Nephron (organoid): ENCODE measurements at regions not wholly inside any gene's neighbourhood (a gene's known extent, or its start where the extent isn't known, plus 50 kb on each side); places are given as distances from the start of the nearest gene placed in this dataset.
"Not testable (repeated sequence)": the region's sequence is repeated elsewhere in the genome, so short reads cannot be mapped to it uniquely, and the experiment has no call there.

ENCODE experiments used
- H3K27ac Mint-ChIP-seq, 3 experiments: 2 replicates each; pipeline ENCODE4 v1.8.0; 2020; ENCODE audit warnings: mixed read lengths in 3 of 3, mild to moderate bottlenecking in 2 of 3, moderate library complexity in 1 of 3
- H3K27me3 Mint-ChIP-seq: 2 replicates; pipeline ENCODE4 v1.8.0; 2021; ENCODE audit warnings: low read depth, mild to moderate bottlenecking, moderate library complexity, mixed read lengths
- H3K36me3 Mint-ChIP-seq: 2 replicates; pipeline ENCODE4 v1.8.0; 2020; ENCODE audit warnings: low read depth, mixed read lengths
- H3K4me1 Mint-ChIP-seq: 2 replicates; pipeline ENCODE4 v1.8.0; 2020; ENCODE audit warnings: mixed read lengths
- H3K4me3 Mint-ChIP-seq, 3 experiments: 2 replicates each; pipeline ENCODE4 v1.8.0; 2020; ENCODE audit warnings: mild to moderate bottlenecking in 3 of 3, mixed read lengths in 3 of 3, moderate library complexity in 2 of 3
- H3K9me3 Mint-ChIP-seq: 2 replicates; pipeline ENCODE4 v1.8.0; 2020; ENCODE audit warnings: mixed read lengths
- CTCF ChIP-seq, 3 experiments: fragments of 200-600 bp; sonication (generic); IDR thresholded peaks; one replicate each; pipeline ENCODE4 v1.5.0; 2021; ENCODE audit warnings: antibody characterized with exemption in 3 of 3; ENCODE audit not compliant: unreplicated experiment in 3 of 3

- H3K9me3 Mint-ChIP-seq, result peaks cover 3% of the 10 kb centered on the region
- peaks cover 84% of the 10 kb centered on the region for H3K4me1 Mint-ChIP-seq
- H3K27ac Mint-ChIP-seq, result peak overlapping the region; percentile 52 to 76 (median 67)
- H3K4me3 Mint-ChIP-seq, result peak overlapping the region in 1 of 3 experiments; percentile 48
- TF ChIP-seq CTCF (IDR thresholded peaks at IDR 0.05; ENCODE audit: unreplicated experiment in 3 of 3), result no peak
- H3K27me3 Mint-ChIP-seq, result peaks cover 22% of the 10 kb centered on the region
- H3K36me3 Mint-ChIP-seq, result no peaks in the 10 kb centered on the region
These were observed 72.5 kb downstream of the ACTL7B start for GRCh38 chr9:108783326-108783725.

GRCh38 chr9:108780942-108781734 is 74.6 kb downstream of the ACTL7B start:
- Mint-ChIP-seq H3K4me1 (peaks cover 88% of the 10 kb centered on the region), H3K36me3 (no peaks in the 10 kb centered on the region), H3K9me3 (no peaks in the 10 kb centered on the region), H3K27ac (peak overlapping the region in 2 of 3 experiments; percentile 70 to 84), H3K27me3 (peaks cover 29% of the 10 kb centered on the region), H3K4me3 (peak overlapping the region in 1 of 3 experiments; percentile 32)
- TF ChIP-seq CTCF (IDR thresholded peaks at IDR 0.05; ENCODE audit: unreplicated experiment in 3 of 3), result no peak

GRCh38 chr9:108779551-108780325 is 76.0 kb downstream of the ACTL7B start:
- Mint-ChIP-seq H3K4me1 (peaks cover 91% of the 10 kb centered on the region), H3K4me3 (no peak overlapping the region), H3K36me3 (no peaks in the 10 kb centered on the region), H3K27ac (peak overlapping the region in 2 of 3 experiments; percentile 14), H3K9me3 (no peaks in the 10 kb centered on the region), H3K27me3 (peaks cover 29% of the 10 kb centered on the region)
- no peak for TF ChIP-seq CTCF (IDR thresholded peaks at IDR 0.05; ENCODE audit: unreplicated experiment in 3 of 3)

- Mint-ChIP-seq H3K27me3 (peaks cover 29% of the 10 kb centered on the region), H3K4me3 (no peak overlapping the region), H3K27ac (peak overlapping the region in 2 of 3 experiments; percentile 11 to 82), H3K36me3 (no peaks in the 10 kb centered on the region), H3K9me3 (no peaks in the 10 kb centered on the region), H3K4me1 (peaks cover 82% of the 10 kb centered on the region)
- TF ChIP-seq CTCF (IDR thresholded peaks at IDR 0.05; ENCODE audit: unreplicated experiment in 3 of 3), result no peak
These were observed 78.7 kb downstream of the ACTL7B start for GRCh38 chr9:108776920-108777639.

GRCh38 chr9:108775901-108776306 is 79.9 kb downstream of the ACTL7B start:
- H3K27me3 Mint-ChIP-seq, result peaks cover 23% of the 10 kb centered on the region
- TF ChIP-seq CTCF (IDR thresholded peaks at IDR 0.05; ENCODE audit: unreplicated experiment in 3 of 3), result no peak
- peak overlapping the region in 1 of 3 experiments; percentile 27 for H3K4me3 Mint-ChIP-seq
- no peaks in the 10 kb centered on the region for H3K36me3 Mint-ChIP-seq
- peak overlapping the region in 2 of 3 experiments; percentile 71 to 82 for H3K27ac Mint-ChIP-seq
- peaks cover 80% of the 10 kb centered on the region for H3K4me1 Mint-ChIP-seq
- H3K9me3 Mint-ChIP-seq, result no peaks in the 10 kb centered on the region

- not testable (repeated sequence) for H3K4me3 Mint-ChIP-seq, H3K9me3 Mint-ChIP-seq, H3K36me3 Mint-ChIP-seq
- Mint-ChIP-seq H3K27ac (peak overlapping the region in 1 of 3 experiments; percentile 82), H3K4me1 (peaks cover 62% of the 10 kb centered on the region), H3K27me3 (peaks cover 10% of the 10 kb centered on the region)
These were observed 81.7 kb downstream of the ACTL7B start for GRCh38 chr9:108774088-108774487.
